CD4-positive, alpha-beta T cell treated with Interleukin-2 at 100 ng/mL for 4 hours (primary cell): ENCODE measurements at regions not wholly inside any gene's neighbourhood (a gene's known extent, or its start where the extent isn't known, plus 50 kb on each side); places are given as distances from the start of the nearest gene placed in this dataset.

Experiments used
- DNase-seq: peaks from one replicate; pipeline ENCODE4 v3.0.0-alpha.2; 2020; ENCODE audit warnings: low spot score

DNA sequence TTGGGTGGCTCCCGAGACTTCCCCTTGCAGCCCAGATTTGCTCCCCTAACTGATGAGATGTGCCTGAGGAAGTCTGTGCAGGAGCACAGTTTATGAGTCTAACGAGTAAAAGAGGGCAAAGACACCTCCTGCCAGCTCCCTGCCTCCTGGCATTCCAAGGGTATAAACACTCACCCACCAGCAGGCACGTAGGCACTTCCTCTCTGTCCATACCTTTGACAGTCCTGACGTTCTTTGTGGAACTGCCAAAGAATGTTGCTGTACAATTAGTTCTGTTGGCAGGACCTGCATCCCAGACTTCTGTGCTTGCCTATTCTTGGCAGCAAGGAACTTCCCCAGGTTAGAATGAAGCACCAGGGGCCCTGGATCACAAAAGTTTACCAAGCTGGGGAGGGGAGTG, 889.3 kb downstream of the BCL11B start:
- DNase-seq = no peak

DNA sequence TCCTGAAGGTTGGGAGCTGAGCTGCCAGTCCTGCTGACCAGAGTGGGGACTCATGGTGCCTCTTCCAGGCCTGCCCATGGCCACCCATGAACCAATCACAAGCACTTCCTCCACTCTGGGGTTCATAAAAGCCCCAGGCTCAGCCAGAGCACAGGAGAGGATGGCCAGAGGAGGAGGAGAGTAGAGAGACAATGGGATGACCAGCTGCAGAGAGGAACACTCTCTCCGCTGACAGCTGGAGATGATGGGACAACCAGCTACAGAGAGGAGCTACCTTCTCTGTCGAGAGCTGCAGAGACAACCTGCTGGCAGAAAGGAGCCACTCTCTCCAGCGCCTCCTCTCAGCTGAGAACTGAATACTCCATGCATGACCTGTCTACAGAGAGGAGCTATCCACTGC, 886.1 kb downstream of the BCL11B start:
- DNase-seq = no peak

DNA sequence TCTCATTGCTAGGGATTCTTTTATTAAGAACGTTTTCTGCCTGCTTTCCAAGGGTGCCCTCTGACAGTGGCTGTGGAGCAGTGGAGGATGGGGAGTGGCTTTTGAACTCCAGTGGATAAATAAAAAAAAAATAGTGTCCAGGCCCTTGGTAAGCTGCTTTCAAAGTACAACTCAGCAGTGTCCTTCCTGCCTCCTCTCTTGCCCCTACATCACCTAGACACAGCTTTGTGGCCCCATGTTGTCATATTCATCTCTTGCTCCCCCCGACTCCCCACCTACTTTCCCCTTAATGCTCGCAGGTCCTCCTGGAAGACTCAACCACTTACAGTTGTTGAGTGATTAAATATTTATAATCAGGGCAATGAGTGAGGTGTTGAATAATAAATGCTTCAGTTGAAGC, 880.9 kb downstream of the BCL11B start:
- no peak for DNase-seq

GRCh38 chr14:98393527-98393926, 878.5 kb downstream of the BCL11B start:
- DNase-seq = no peak

DNA sequence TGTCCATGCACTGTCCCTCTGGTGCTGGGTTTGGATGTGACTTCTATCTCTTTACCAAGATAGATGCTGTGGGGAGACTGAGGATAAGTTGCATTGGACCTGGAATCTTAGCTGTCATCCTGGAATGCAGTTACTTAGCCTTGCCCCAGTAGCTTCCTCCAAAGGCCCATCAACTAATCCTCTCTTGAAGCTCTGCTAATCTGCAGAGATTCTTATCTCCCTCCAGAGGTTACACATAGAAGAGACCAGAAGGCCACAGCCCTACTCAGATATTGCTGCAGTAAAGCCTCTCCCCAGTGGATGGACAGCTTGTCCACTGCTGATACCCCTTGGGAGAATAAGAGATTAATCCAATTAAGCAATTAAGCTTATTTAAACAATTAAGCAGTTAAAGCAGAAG, 867.2 kb downstream of the BCL11B start:
- DNase-seq = no peak

DNA sequence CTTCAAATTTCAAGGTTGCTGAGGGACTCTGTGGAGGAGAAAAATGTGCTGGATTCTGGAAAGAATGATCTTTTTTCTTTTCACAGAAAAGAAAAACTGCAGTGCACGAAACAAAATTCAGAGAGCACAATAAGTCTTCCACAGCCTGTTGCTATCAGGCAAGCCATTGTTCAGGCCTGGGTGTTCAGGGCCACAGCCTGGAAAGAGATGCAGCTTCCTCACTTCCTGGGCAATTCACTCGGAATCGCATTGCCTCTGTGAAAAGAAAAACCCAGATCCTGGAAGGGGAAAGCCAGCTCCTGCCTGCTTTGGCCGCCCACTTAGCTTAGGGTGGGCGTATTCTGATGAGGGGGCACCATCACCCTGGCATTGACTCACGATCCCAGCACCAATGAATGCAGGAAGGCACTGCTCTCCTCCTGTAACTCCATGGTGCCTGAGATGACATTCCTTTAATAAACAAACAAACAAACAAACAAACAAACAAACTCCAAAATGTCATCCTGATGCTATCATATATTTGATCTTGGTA, 863.9 kb downstream of the BCL11B start:
- DNase-seq = no peak

GRCh38 chr14:98408713-98409112, 863.3 kb downstream of the BCL11B start:
- no peak for DNase-seq

GRCh38 chr14:98411154-98411553, 860.8 kb downstream of the BCL11B start:
- no peak for DNase-seq

DNA sequence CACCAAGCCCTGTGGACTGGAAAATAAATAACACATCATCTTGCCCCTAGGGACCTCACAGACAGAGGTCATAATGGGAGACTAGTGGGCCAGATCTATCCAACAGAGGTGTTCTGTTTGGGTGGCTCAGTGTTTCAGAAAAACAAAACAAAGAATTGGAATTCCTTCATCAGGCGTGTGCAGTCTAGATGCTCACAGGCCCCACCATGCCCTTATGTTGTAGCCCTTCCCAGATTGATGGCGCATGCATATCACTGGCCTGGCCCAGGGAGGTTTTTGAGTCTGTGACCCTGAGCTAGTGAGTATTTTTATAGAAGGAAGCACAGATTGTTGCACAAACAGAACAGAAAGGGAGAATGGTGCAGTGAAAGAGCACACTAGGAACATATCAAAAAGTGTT, 859.6 kb downstream of the BCL11B start:
- DNase-seq = no peak

DNA sequence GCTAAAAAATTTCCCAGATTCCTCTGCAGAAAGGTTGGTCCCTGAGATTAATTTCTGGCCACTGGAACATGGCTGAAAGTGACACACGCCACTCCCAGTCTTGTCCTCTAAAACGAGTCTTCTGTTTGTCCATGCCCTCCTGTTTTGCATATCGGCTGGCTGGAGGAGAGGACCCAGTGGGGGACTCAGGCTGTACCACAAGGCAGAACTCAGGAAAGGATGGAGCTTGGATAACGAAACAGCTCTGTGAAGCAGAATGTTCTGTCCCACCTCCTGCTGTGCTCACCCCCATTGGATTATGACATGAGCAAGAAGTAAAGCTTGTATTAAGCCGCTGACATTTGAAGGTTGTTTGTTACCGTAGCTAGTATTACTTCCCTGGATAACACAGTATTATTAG, 856.2 kb downstream of the BCL11B start:
- no peak for DNase-seq

- no peak for DNase-seq
Measured at GRCh38 chr14:98417001-98417400, 855.0 kb downstream of the BCL11B start.

DNA sequence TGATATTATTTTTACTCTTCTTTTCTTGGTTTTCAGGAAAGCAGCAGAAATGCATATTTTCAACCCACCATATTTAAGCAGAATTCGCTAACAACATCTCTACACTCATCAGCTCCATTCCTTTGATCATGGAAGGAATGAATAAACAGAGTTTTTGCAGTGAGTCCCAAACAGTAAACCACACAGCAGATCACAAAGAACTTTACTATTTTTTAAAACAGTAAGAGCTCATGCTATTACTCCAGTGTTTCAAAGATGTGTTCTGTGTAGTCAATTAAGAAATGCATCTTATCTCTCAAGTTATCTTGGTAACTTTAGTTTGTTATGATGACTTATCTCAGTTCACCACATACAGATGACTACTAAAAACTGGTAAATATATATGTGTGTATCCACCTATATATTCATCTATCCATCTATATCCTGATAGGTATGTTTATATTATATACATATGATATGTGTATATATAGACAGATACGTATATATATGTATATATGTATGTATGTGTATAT, 843.5 kb downstream of the BCL11B start:
- no peak for DNase-seq

GRCh38 chr14:98433436-98433835, 838.6 kb downstream of the BCL11B start:
- DNase-seq = no peak

DNA sequence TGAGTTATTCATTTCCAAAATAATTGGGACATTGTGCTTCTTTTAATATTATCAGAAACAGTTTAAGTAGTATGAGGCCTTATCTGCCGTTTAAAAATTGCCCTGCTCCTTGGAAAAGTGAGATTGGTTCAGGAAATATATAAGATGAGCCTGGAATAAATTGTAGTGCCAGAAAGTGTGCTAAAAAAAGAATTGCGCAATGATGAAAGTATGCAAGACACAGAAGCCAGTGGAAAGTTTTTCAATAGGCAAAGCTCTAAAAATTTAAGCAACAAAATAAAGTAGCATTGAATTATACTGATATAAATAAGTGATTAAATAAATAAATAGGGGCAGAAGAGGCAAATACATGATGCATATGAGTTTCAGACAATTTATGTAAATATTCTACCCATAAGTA, 834.9 kb downstream of the BCL11B start:
- no peak for DNase-seq

GRCh38 chr14:98444077-98444476, 827.9 kb downstream of the BCL11B start:
- peak; percentile 59 for DNase-seq

GRCh38 chr14:98445718-98446117, 826.3 kb downstream of the BCL11B start:
- DNase-seq = no peak

DNA sequence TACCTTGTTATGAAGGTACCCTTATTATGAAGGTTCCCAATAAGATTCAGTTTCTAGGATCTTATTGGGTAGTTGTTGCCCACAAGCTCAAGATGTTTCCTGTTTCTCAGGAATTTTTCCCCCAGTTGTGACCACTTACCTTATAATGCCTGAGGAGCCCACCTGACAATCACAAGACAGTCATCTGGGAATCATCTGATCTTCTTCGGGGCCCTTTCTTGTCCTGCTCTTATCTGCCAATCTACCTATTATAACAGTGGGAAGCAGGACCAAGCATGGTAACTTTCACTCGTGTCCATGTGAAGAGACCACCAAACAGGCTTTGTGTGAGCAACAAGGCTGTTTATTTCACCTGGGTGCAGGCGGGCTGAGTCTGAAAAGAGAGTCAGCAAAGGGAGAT, 825.5 kb downstream of the BCL11B start:
- no peak for DNase-seq

DNA sequence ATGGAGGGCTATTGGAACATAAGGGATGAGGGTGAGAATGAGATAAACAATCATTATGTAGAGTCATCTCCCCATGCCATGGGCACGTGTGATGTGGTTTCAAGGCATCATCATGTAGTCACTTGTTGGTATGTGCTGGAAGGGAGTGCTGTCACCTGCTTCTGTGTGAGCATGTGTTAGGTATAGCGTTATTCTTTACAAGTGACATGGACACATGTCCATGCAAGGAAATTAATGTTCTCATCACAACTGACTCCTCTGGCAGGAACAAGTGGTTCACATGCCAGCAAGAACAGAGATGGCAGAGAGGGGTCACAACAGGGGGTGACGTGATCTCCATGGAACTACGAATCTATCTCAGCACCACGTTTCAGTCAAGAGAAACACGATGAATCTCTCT, 815.8 kb downstream of the BCL11B start:
- no peak for DNase-seq

GRCh38 chr14:98458702-98459101, 813.3 kb downstream of the BCL11B start:
- DNase-seq = no peak

GRCh38 chr14:98462908-98463307, 809.1 kb downstream of the BCL11B start:
- DNase-seq = no peak

DNA sequence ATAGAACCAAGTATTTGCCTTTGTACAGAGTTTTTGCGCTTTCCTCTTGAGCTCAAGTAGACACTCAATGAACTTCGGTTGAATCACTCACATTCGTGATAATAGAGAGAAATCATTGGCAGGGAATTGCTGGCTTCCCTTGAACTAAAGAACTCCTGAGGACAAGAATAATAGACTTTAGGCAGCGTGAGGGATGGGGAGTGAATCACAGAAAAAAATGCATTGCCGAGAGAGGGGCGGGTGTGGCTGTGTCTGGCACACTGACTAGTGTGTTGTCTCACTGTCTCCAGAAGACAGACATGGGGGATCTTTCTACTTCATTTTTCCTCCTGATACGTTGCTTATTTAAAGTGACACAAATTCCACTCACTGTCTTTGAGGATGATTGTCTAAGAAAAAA, 805.2 kb downstream of the BCL11B start:
- no peak for DNase-seq

- DNase-seq = no peak
Measured at GRCh38 chr14:98470663-98471062, 801.3 kb downstream of the BCL11B start.

DNA sequence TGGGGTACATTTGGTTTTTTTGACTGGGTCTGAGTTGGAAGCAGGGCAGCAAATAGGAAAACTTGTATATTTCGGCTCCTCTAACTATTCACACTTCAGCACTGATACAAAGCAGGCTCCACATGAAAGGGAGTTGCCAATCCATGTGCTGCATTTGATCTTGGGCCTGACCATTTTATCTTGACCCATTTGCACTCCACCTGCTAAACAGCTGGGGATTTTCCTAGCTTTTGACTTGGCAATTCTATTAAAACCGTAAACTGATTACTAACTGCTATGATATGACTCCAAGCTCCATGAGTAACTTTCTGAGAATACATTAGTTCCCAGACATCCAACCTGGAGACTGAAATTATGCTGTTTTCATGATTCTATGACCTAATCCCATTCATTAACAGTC, 797.1 kb downstream of the BCL11B start:
- no peak for DNase-seq

DNA sequence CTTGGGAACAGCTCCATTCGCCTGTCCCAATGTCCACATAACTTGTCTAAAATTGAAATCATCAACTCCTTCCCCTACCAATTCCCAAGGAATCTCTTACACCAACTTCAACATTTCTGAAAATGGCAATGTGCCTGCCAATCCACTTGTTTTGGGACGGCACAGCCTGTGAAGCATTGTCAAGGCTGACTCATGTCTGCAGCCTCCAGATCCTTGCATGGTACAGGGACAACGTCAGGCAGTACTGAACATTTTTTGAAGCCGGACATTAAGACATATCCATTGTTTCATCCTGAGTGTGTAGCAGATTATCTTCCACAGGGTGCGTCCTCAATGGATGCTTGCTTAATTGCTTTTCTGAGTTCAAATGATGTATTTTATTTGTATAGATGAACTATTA, 794.1 kb downstream of the BCL11B start:
- DNase-seq = no peak

DNA sequence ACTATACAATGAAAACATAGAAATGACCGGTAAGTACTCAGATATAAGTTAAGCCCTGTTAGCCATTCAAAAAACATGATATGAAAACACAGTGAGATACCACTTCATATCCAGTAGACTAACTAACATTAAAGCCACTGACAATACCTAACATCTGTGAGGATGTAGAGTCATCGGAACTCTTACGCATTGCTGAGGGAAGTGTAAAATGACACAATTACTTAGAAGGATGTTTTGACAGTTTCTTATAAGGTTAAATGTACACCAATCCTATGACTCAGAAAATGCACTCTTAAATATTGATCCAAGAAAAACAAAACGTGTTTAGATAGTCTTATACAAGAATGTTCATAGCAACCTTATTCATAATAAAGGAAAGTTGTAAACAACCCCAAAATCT, 782.9 kb downstream of the BCL11B start:
- DNase-seq = no peak
